Astrocyte of the cerebellum (primary cell): ENCODE measurements at regions not wholly inside any gene's neighbourhood (a gene's known extent, or its start where the extent isn't known, plus 50 kb on each side); places are given as distances from the start of the nearest gene placed in this dataset.

ENCODE experiments used
- DNase-seq: peaks from one replicate; pipeline ENCODE4 v3.0.0-alpha.2; 2011; ENCODE audit warnings: low read depth
- H3K4me3 ChIP-seq: 2 replicates; pipeline ENCODE4 v1.5.1; 2011; ENCODE audit warnings: mild to moderate bottlenecking, low read depth, low read length, moderate library complexity
- CTCF ChIP-seq: IDR thresholded peaks from 2 replicates; pipeline ENCODE4 v1.5.1; 2012; ENCODE audit warnings: low read length, low read depth, moderate library complexity, mild to moderate bottlenecking; ENCODE audit errors: missing control alignments
- in situ Hi-C: cut with HindIII; loops from 2 replicates; pipeline ENCODE4 v1.10.0; 2017; ENCODE audit warnings: low sequenced_read_pairs

- in situ Hi-C loops, result no loop called here
- H3K4me3 ChIP-seq, result no peak overlapping the region
Measured at GRCh38 chr1:108027389-108027788, 62.4 kb upstream of the VAV3 start.

GRCh38 chr1:108017698-108018097 is 52.7 kb upstream of the VAV3 start:
- H3K4me3 ChIP-seq, result no peak overlapping the region
- no peak for DNase-seq
- TF ChIP-seq CTCF, result no peak
- in situ Hi-C loops, result no loop called here

More at GRCh38 chr1:108027389-108027788, 62.4 kb upstream of the VAV3 start:
- no peak for DNase-seq
- no peak for TF ChIP-seq CTCF

- no peak overlapping the region for H3K4me3 ChIP-seq
- in situ Hi-C loops, result no loop called here
- no peak for TF ChIP-seq CTCF
- peak; percentile 72 for DNase-seq
Measured at GRCh38 chr1:108016451-108016920, 51.5 kb upstream of the VAV3 start.
